ENCODE measurements at regions not wholly inside any gene's neighbourhood (a gene's known extent, or its start where the extent isn't known, plus 50 kb on each side); places are given as distances from the start of the nearest gene placed in this dataset.

- no peak for DNase-seq (ENCODE audit: low read depth in 3 of 3, low spot score in 1 of 3)
These were observed 67.3 kb upstream of the SHH start for GRCh38 chr7:155879592-155879991.

- no peak for DNase-seq (ENCODE audit: low read depth in 3 of 3, low spot score in 1 of 3)
These were observed 66.4 kb upstream of the SHH start for GRCh38 chr7:155878674-155879073.

GRCh38 chr7:155878250-155878649, 66.0 kb upstream of the SHH start:
- DNase-seq (ENCODE audit: low read depth in 3 of 3, low spot score in 1 of 3): no peak

- no peak for DNase-seq (ENCODE audit: low read depth in 3 of 3, low spot score in 1 of 3)
These were observed 64.9 kb upstream of the SHH start for GRCh38 chr7:155877167-155877566.

GRCh38 chr7:155874411-155874810, 62.1 kb upstream of the SHH start:
- DNase-seq (ENCODE audit: low read depth in 3 of 3, low spot score in 1 of 3): no peak

GRCh38 chr7:155874010-155874409, 61.7 kb upstream of the SHH start:
- DNase-seq (ENCODE audit: low read depth in 3 of 3, low spot score in 1 of 3): no peak

- no peak for DNase-seq (ENCODE audit: low read depth in 3 of 3, low spot score in 1 of 3)
These were observed 60.6 kb upstream of the SHH start for GRCh38 chr7:155872678-155873369.

- DNase-seq (ENCODE audit: low read depth in 3 of 3, low spot score in 1 of 3): no peak
These were observed 58.9 kb upstream of the SHH start for GRCh38 chr7:155871211-155871610.

GRCh38 chr7:155870334-155871180, 58.3 kb upstream of the SHH start:
- DNase-seq (ENCODE audit: low read depth in 3 of 3, low spot score in 1 of 3): no peak

- DNase-seq (ENCODE audit: low read depth in 3 of 3, low spot score in 1 of 3): no peak
These were observed 57.5 kb upstream of the SHH start for GRCh38 chr7:155869784-155870076.

GRCh38 chr7:155868955-155869783, 56.9 kb upstream of the SHH start:
- DNase-seq (ENCODE audit: low read depth in 3 of 3, low spot score in 1 of 3): no peak

- no peak for DNase-seq (ENCODE audit: low read depth in 3 of 3, low spot score in 1 of 3)
These were observed 55.6 kb upstream of the SHH start for GRCh38 chr7:155867734-155868400.

- DNase-seq (ENCODE audit: low read depth in 3 of 3, low spot score in 1 of 3): no peak
These were observed 55.0 kb upstream of the SHH start for GRCh38 chr7:155867280-155867679.

- DNase-seq (ENCODE audit: low read depth in 3 of 3, low spot score in 1 of 3): no peak
These were observed 53.7 kb upstream of the SHH start for GRCh38 chr7:155865830-155866525.

GRCh38 chr7:155864991-155865690, 52.9 kb upstream of the SHH start:
- no peak for DNase-seq (ENCODE audit: low read depth in 3 of 3, low spot score in 1 of 3)

GRCh38 chr7:155864271-155864985, 52.2 kb upstream of the SHH start:
- no peak for DNase-seq (ENCODE audit: low read depth in 3 of 3, low spot score in 1 of 3)

- no peak for DNase-seq (ENCODE audit: low read depth in 3 of 3, low spot score in 1 of 3)
These were observed 51.5 kb upstream of the SHH start for GRCh38 chr7:155863721-155864151.

GRCh38 chr7:155862123-155862892, 50.0 kb upstream of the SHH start:
- DNase-seq (ENCODE audit: low read depth in 3 of 3, low spot score in 1 of 3): no peak

Measured in stimulated activated CD4-positive, alpha-beta T cell treated with anti-CD3 and anti-CD28 coated beads, TNF-alpha, amount 100 ng/mL, for 1 hour (primary cell).